ENCODE measurements at regions not wholly inside any gene's neighbourhood (a gene's known extent, or its start where the extent isn't known, plus 50 kb on each side); places are given as distances from the start of the nearest gene placed in this dataset.

- TF ChIP-seq, protein P1, sequence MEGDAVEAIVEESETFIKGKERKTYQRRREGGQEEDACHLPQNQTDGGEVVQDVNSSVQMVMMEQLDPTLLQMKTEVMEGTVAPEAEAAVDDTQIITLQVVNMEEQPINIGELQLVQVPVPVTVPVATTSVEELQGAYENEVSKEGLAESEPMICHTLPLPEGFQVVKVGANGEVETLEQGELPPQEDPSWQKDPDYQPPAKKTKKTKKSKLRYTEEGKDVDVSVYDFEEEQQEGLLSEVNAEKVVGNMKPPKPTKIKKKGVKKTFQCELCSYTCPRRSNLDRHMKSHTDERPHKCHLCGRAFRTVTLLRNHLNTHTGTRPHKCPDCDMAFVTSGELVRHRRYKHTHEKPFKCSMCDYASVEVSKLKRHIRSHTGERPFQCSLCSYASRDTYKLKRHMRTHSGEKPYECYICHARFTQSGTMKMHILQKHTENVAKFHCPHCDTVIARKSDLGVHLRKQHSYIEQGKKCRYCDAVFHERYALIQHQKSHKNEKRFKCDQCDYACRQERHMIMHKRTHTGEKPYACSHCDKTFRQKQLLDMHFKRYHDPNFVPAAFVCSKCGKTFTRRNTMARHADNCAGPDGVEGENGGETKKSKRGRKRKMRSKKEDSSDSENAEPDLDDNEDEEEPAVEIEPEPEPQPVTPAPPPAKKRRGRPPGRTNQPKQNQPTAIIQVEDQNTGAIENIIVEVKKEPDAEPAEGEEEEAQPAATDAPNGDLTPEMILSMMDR (IDR thresholded peaks at IDR 0.05; ENCODE audit: insufficient read depth, low read length, poor library complexity, severe bottlenecking) = peak; percentile 42
- TF ChIP-seq EZH2phosphoT487 (conservative IDR thresholded peaks at IDR 0.05; ENCODE audit: low read length) = no peak
Measured at GRCh38 chr12:126784328-126784921, 1482.5 kb upstream of the TMEM132C start.
